ENCODE measurements at regions not wholly inside any gene's neighbourhood (a gene's known extent, or its start where the extent isn't known, plus 50 kb on each side); places are given as distances from the start of the nearest gene placed in this dataset.

- no peak for DNase-seq (ENCODE audit: low spot score)
Measured at GRCh38 chr2:120881981-120882788, 146.5 kb downstream of the GLI2 start.

GRCh38 chr2:120883607-120884440 is 148.2 kb downstream of the GLI2 start:
- DNase-seq (ENCODE audit: low spot score), result no peak

GRCh38 chr2:120884472-120885290 is 149.0 kb downstream of the GLI2 start:
- no peak for DNase-seq (ENCODE audit: low spot score)

- no peak for DNase-seq (ENCODE audit: low spot score)
Measured at GRCh38 chr2:120885321-120885720, 149.7 kb downstream of the GLI2 start.

GRCh38 chr2:120885749-120886148 is 150.1 kb downstream of the GLI2 start:
- DNase-seq (ENCODE audit: low spot score), result no peak

- no peak for DNase-seq (ENCODE audit: low spot score)
Measured at GRCh38 chr2:120886534-120887319, 151.1 kb downstream of the GLI2 start.

GRCh38 chr2:120887320-120887697 is 151.6 kb downstream of the GLI2 start:
- DNase-seq (ENCODE audit: low spot score), result no peak

GRCh38 chr2:120887741-120888231 is 152.1 kb downstream of the GLI2 start:
- DNase-seq (ENCODE audit: low spot score), result no peak

- no peak for DNase-seq (ENCODE audit: low spot score)
Measured at GRCh38 chr2:120888851-120889250, 153.2 kb downstream of the GLI2 start.

GRCh38 chr2:120889936-120890335 is 154.3 kb downstream of the GLI2 start:
- no peak for DNase-seq (ENCODE audit: low spot score)

GRCh38 chr2:120890566-120891360 is 155.1 kb downstream of the GLI2 start:
- DNase-seq (ENCODE audit: low spot score), result no peak

GRCh38 chr2:120892271-120892966 is 156.8 kb downstream of the GLI2 start:
- no peak for DNase-seq (ENCODE audit: low spot score)

- no peak for DNase-seq (ENCODE audit: low spot score)
Measured at GRCh38 chr2:120892967-120893667, 157.4 kb downstream of the GLI2 start.

GRCh38 chr2:120893811-120894584 is 158.3 kb downstream of the GLI2 start:
- DNase-seq (ENCODE audit: low spot score), result no peak

GRCh38 chr2:120894966-120895365 is 159.3 kb downstream of the GLI2 start:
- no peak for DNase-seq (ENCODE audit: low spot score)

- no peak for DNase-seq (ENCODE audit: low spot score)
Measured at GRCh38 chr2:120896126-120896525, 160.5 kb downstream of the GLI2 start.

GRCh38 chr2:120896901-120897300 is 161.2 kb downstream of the GLI2 start:
- no peak for DNase-seq (ENCODE audit: low spot score)

- DNase-seq (ENCODE audit: low spot score), result no peak
Measured at GRCh38 chr2:120897399-120897798, 161.7 kb downstream of the GLI2 start.

Data from mucosa of gallbladder (tissue), 1 donor.